ENCODE measurements at regions not wholly inside any gene's neighbourhood (a gene's known extent, or its start where the extent isn't known, plus 50 kb on each side); places are given as distances from the start of the nearest gene placed in this dataset.

DNA sequence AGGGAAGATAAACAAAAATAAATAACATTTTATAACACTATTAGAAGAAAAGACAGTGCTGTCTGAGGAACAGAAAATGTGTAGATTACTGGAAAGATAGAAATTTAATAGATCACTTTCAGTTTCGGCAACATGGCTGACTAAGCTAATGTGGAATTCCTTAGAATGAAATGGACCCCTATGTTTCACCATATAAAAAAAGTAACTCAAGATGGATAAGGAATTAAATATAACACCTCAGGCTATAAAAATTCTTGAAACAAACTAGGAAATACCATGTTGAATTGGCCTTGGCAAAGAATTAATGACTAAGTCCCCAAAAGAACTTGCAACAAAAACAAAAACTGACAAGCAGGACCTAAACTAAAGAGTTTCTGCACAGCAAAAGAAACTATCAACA is 558.3 kb downstream of the CHSY3 start:
- Histone ChIP-seq H3K36me3 (no peaks in the 10 kb centered on the region), H3K4me1 (no peaks in the 10 kb centered on the region), H3K27me3 (no peaks in the 10 kb centered on the region), H3K4me3 (no peak overlapping the region), H3K9me3 (no peaks in the 10 kb centered on the region), H3K27ac (no peak overlapping the region)
- TF ChIP-seq POLR2A (IDR thresholded peaks at IDR 0.05) = no peak
- TF ChIP-seq, protein P1, sequence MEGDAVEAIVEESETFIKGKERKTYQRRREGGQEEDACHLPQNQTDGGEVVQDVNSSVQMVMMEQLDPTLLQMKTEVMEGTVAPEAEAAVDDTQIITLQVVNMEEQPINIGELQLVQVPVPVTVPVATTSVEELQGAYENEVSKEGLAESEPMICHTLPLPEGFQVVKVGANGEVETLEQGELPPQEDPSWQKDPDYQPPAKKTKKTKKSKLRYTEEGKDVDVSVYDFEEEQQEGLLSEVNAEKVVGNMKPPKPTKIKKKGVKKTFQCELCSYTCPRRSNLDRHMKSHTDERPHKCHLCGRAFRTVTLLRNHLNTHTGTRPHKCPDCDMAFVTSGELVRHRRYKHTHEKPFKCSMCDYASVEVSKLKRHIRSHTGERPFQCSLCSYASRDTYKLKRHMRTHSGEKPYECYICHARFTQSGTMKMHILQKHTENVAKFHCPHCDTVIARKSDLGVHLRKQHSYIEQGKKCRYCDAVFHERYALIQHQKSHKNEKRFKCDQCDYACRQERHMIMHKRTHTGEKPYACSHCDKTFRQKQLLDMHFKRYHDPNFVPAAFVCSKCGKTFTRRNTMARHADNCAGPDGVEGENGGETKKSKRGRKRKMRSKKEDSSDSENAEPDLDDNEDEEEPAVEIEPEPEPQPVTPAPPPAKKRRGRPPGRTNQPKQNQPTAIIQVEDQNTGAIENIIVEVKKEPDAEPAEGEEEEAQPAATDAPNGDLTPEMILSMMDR (IDR thresholded peaks at IDR 0.05) = no peak
- no peak for DNase-seq

DNA sequence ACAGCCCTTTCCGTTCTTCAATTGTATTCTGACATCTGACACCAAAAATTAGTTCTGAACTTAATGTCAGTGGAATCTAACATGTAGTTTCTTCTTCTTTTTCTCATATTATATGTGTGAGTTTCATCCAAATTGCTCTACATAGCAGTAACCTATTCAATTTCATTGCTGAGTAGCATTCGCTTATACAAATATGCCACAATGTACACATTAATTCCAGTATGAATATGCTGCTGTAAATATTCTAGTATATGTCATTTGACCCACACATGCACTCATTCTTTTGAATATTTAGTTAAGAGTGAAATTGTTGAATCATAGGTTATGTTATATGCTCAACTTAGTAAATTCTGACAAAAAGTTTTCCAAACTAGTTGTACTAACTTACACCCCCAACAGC is 550.9 kb downstream of the CHSY3 start:
- DNase-seq = no peak
- H3K9me3 ChIP-seq = peaks cover 0 to 9% (median 0%) of the 10 kb centered on the region in 4 donors
- no peaks in the 10 kb centered on the region for H3K27me3 ChIP-seq

DNA sequence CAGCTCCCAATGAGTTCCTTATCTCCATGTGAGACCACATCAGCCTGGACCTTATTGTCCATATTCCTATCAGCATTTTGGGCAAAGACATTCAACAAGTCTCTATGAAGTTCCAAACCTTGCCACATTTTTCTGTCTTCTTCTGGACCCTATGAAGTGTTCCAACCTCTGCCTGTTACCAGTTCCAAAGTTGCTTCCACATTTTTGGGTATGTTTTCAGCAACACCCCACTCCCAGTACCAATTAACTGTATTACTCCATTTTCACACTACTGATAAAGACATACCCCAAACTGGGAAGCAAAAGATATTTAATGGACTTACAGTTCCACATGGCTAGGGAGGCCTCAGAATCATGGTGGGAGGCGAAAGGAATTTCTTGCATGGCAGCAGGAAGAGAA is 548.5 kb downstream of the CHSY3 start:
- no peak for DNase-seq
- H3K4me3 ChIP-seq = no peak overlapping the region
- H3K27ac ChIP-seq = no peak overlapping the region
- no peak for TF ChIP-seq POLR2A (IDR thresholded peaks at IDR 0.05)
- TF ChIP-seq, protein P1 (IDR thresholded peaks at IDR 0.05) = no peak
- peaks cover 0 to 9% (median 0%) of the 10 kb centered on the region in 4 donors for H3K9me3 ChIP-seq
- H3K27me3 ChIP-seq = no peaks in the 10 kb centered on the region
- no peaks in the 10 kb centered on the region for H3K36me3 ChIP-seq
- no peaks in the 10 kb centered on the region for H3K4me1 ChIP-seq

More for the DNA sequence above, 550.9 kb downstream of the CHSY3 start:
- Histone ChIP-seq H3K36me3 (no peaks in the 10 kb centered on the region), H3K4me1 (no peaks in the 10 kb centered on the region), H3K27ac (no peak overlapping the region), H3K4me3 (no peak overlapping the region)
- TF ChIP-seq, protein P1 (IDR thresholded peaks at IDR 0.05) = no peak
- no peak for TF ChIP-seq POLR2A (IDR thresholded peaks at IDR 0.05)

DNA sequence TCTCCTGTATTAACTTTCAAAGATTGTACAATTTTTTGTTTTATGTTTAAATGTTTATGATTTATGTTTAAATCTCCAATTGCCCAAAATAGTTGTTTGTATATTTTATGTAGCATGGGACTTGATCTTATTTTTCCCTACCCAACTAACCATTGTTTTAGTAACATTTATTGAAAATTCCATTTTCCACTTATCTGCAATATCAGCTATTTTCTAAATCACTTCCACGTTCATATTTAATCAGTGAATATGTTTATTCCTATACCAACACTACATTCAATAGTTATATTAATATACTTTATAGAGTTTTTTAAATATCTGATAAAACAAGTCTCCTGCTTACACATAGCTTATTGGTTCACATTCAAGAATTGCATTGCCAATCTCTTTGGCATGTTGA is 532.2 kb downstream of the CHSY3 start:
- no peak for DNase-seq
- no peak overlapping the region for H3K4me3 ChIP-seq
- H3K27ac ChIP-seq = no peak overlapping the region
- no peaks in the 10 kb centered on the region for H3K4me1 ChIP-seq
- H3K27me3 ChIP-seq = no peaks in the 10 kb centered on the region
- no peaks in the 10 kb centered on the region for H3K36me3 ChIP-seq
- peaks cover 0 to 11% (median 4%) of the 10 kb centered on the region in 4 donors for H3K9me3 ChIP-seq
- TF ChIP-seq POLR2A (IDR thresholded peaks at IDR 0.05) = no peak
- TF ChIP-seq, protein P1 (IDR thresholded peaks at IDR 0.05) = no peak

DNA sequence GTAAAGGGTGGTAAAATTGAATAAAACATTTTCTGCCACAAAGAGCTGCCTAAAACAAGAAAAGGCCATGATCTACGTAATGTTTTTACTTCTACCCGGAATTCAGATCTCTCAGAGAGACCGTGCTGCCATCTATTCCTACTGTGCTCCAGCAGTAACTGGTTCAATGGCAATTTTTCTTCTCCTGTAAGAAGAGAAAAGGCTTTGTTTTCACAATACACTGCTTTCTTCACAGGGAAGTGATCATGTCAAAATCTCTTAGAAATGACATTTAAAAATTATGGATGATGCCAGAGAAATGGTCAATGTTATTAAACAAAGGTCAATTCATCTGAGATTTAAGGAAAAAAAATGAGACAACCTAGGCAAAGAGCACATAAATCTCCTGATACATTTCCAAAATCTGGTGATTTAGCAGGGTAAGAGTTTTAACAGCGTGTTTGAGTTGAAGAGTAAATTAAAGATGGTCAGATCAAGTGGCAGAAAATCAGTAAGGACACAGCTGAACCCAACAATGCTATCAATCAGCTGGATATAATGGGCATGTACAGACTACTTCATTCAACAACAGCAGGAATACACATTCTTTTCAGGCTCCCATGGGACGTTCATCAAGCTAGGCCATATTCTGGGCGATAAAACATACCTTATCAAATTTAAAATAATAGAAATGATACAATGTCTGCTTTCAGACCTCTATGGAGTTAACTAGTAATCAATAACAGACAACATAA is 523.1 kb downstream of the CHSY3 start:
- TF ChIP-seq, protein P1 (IDR thresholded peaks at IDR 0.05) = no peak
- no peak for TF ChIP-seq POLR2A (IDR thresholded peaks at IDR 0.05)
- no peaks in the 10 kb centered on the region for H3K4me1 ChIP-seq
- no peak overlapping the region for H3K4me3 ChIP-seq
- H3K36me3 ChIP-seq = no peaks in the 10 kb centered on the region
- DNase-seq = no peak
- H3K27ac ChIP-seq = no peak overlapping the region
- H3K27me3 ChIP-seq = no peaks in the 10 kb centered on the region
- H3K9me3 ChIP-seq = no peaks in the 10 kb centered on the region
